ENCODE measurements at regions not wholly inside any gene's neighbourhood (a gene's known extent, or its start where the extent isn't known, plus 50 kb on each side); places are given as distances from the start of the nearest gene placed in this dataset.

- TF ChIP-seq EZH2 (IDR thresholded peaks at IDR 0.05) = no peak
- TF ChIP-seq CTCF (IDR thresholded peaks at IDR 0.05) = no peak
- TF ChIP-seq EZH2phosphoT487 (IDR thresholded peaks at IDR 0.05) = no peak
These were observed 54.7 kb upstream of the TRAK1 start for GRCh38 chr3:42036483-42036823.
